GM21717 (cell line): ENCODE measurements at regions not wholly inside any gene's neighbourhood (a gene's known extent, or its start where the extent isn't known, plus 50 kb on each side); places are given as distances from the start of the nearest gene placed in this dataset.

Experiments
- ATAC-seq: cut with Tn5 transposase; IDR thresholded peaks from one replicate; pipeline ENCODE4 v1.9.1; 2021; ENCODE audit warnings: mild to moderate bottlenecking, moderate library complexity; ENCODE audit not compliant: unreplicated experiment

GRCh38 chr9:105191508-105192121 lies 52.8 kb upstream of the SLC44A1 start:
- ATAC-seq: no peak

GRCh38 chr9:105193560-105193959 lies 50.9 kb upstream of the SLC44A1 start:
- no peak for ATAC-seq

DNA sequence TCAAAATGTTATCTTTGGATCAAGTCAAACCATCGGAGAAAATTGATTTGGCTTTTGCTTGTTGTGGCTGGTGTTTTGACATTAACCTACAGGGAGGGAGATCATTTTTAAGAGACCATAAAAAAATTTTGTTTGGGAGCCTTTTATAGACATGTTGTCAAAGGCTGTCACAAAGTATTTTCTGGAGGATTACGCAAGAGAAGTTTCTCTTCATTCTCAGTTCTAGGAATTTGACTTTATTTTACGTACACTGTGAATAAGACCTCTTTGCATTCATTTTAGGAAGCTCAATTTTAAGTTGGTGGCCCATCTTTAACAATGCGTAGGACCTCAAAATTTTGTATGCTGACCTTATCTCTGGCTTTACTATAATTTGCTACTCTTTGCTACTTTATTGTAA lies 50.2 kb upstream of the SLC44A1 start:
- ATAC-seq: no peak
